Keratinocyte (primary cell): ENCODE measurements at regions not wholly inside any gene's neighbourhood (a gene's known extent, or its start where the extent isn't known, plus 50 kb on each side); places are given as distances from the start of the nearest gene placed in this dataset.

Experiments used
- CTCF ChIP-seq, 3 experiments: IDR thresholded peaks in 1 of 3; conservative IDR thresholded peaks in 1 of 3; optimal IDR thresholded peaks in 1 of 3; 2 replicates in 2 of 3; 3 replicates in 1 of 3; pipeline versions ENCODE3 to v1.5.1; 2011; ENCODE audit warnings: low read length in 3 of 3, mild to moderate bottlenecking in 3 of 3, moderate library complexity in 2 of 3, control low read depth in 1 of 3, inconsistent platforms in 1 of 3; ENCODE audit not compliant: insufficient read depth in 2 of 3; ENCODE audit errors: extremely low read depth in 1 of 3
- EZH2 ChIP-seq: IDR thresholded peaks from one replicate; pipeline ENCODE4 v1.6.1; 2012; ENCODE audit warnings: inconsistent platforms, mild to moderate bottlenecking, low read length, moderate library complexity

GRCh38 chr6:144649085-144649484 lies 363.9 kb downstream of the UTRN start:
- TF ChIP-seq CTCF (optimal IDR thresholded peaks at IDR 0.05 in 1 of 3, IDR thresholded peaks at IDR 0.05 in 1 of 3, conservative IDR thresholded peaks at IDR 0.05 in 1 of 3; ENCODE audit: extremely low read depth in 1 of 3, insufficient read depth in 2 of 3, low read length in 3 of 3) (no peak), EZH2 (no peak)
